ENCODE measurements at regions not wholly inside any gene's neighbourhood (a gene's known extent, or its start where the extent isn't known, plus 50 kb on each side); places are given as distances from the start of the nearest gene placed in this dataset.
A peak's percentile ranks its signal among the peaks of the same experiment; 100 is the strongest.

GRCh38 chr11:131122448-131122847 lies 206.2 kb upstream of the SNX19 start:
- DNase-seq = no peak

DNA sequence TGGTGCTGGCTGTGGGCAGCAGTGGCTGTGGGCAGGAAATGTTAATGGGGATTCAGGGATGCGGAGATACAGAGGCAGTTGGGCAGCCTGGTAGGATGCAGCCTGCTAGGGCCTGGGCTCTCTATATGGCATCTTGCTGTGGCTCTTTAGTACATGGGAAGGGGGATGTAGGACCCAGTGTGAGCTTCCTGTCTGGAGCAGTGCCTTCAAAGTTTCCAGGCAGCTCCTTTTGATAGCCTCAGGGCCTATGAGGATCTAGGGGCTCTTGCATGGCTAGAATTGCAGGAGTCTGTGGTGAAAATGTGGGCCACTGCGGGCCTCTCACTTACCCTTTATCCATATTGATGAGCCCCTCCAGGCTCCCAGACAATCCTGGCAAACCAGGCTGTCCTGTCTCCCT lies 213.2 kb upstream of the SNX19 start:
- no peak for DNase-seq

- no peak for DNase-seq
Measured at GRCh38 chr11:131135611-131136010, 219.3 kb upstream of the SNX19 start.

- DNase-seq = no peak
Measured at GRCh38 chr11:131136486-131136885, 220.2 kb upstream of the SNX19 start.

- no peak for DNase-seq
Measured at GRCh38 chr11:131137046-131137445, 220.8 kb upstream of the SNX19 start.

- no peak for DNase-seq
Measured at GRCh38 chr11:131138731-131139130, 222.5 kb upstream of the SNX19 start.

GRCh38 chr11:131145791-131146190 lies 224.6 kb upstream of the NTM start:
- DNase-seq = no peak

DNA sequence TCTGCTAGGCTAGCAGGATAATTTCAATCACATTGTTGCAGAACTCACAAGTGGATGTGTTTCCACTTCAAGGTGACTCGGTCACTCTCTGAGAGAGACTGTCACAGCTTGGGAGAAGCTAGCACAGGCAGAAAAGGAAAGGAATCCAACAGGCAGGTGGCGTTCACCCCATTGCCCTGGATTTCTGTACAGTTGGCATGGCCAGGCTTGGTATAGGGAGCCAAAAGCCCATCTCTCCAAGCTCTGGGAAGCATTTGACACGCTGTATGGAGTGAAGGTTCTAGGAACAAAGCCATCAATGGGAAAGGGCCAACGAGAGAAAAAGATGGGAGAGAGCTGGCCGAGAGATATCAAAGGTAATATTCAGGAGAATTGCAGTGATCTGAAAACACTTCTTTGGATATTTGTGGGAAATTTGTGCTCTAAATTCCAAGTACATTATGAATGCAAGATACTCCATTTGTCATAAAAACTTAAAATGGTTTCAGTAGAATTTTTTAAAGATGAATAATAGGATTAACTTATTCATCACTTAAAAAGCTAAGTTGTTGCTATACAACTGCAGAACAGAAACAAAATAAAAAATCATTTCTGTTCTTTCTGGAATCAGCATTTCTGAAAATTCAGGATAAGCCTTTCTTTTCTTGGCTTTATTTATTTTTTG lies 223.5 kb upstream of the NTM start:
- DNase-seq = no peak

GRCh38 chr11:131154351-131154750 lies 216.1 kb upstream of the NTM start:
- DNase-seq = no peak

- DNase-seq = no peak
Measured at GRCh38 chr11:131157678-131158077, 212.7 kb upstream of the NTM start.

DNA sequence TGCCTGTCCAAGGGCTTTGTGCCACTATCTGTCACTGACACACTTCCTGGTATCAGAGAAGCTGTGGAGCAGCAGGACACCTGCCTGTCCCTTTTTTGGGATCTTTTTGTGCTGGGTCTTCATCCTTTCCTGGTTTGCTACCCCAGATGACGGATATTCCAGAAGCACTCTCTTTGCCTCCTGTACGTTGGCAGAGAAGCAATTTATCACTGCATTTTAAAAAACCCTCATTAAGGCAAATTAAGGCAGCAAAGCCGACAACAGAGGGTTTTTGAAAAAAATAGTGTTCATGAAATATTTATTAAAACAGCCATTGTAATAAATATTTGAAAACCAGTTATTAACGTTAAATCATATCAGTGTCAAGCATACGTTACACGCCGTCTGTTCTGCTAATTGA lies 209.6 kb upstream of the NTM start:
- no peak for DNase-seq

DNA sequence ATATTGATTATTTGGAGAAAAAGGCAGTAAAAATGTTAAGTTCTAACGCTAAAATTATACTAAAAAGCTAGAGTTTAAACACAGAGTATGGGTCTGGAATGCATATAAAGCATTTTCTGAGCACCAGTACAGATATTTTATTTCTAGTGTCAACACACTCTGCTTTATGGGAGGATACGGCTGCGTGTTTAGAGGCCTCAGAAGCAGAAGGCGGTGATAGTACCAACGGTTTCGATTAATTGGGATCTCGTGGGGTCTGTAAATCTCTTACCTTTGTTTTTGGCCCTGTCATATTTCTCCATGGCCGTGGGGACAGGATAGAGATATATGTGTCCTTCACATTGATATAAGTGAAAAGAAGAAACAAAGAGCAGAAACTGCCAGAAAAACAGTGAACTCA lies 206.8 kb upstream of the NTM start:
- DNase-seq = no peak

DNA sequence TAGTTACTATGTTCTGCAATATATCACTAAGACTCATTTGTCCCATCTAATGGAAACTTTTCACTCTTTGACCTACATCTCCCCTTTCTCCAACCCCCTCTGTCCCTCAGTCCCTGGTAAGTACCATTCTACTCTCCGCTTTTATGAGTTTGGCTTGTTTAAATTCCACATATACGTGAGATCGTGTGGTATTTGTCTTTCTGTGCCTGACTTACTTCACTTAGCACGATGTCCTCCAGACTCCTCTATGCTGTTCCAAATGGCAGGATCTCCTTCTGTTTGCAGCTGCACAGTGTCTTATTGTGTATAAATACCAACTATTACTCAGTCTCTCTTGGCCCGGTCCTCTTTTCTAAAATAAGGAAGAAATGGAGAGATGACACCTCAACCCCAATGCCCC lies 205.4 kb upstream of the NTM start:
- DNase-seq = no peak

DNA sequence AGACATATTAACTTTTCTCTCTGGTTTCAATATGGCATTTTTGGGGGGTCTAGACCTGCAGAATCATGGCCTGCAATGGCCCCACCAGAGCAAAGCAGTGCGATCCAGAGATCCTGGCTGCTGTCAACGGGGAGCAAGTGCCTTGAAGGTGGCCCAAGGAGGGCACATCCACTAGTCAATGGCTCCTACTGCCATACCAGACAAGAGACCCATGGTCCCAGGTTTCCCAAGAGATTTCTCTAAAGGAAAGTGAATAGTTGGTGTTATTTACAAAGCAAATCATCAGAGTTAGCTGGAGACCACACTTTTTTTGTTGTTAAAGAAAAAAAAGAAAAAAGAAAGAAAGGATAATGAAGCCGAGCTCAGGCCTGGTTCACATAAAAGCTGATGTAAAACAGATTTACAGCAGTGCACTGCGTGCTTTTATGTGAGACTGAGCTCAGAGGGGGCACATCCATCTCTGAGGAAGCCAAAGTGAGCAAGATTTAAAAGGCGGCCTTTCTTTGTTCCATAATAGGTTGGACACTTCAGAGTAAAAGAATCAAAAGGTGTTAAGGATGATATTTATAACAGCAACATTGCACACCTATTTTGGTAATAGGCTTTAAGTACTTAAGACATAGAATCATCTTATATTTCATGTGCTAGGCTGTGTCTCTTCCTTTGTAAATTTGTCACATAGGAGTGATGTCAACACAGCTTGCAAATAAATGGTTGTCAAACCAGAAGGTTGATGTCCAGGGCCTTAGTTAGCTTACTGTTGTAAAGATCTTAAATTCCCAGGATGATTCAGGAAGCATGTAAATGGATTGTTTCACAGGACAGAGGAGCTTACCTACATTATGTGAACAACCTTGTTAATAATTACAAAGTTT lies 201.3 kb upstream of the NTM start:
- DNase-seq = no peak

DNA sequence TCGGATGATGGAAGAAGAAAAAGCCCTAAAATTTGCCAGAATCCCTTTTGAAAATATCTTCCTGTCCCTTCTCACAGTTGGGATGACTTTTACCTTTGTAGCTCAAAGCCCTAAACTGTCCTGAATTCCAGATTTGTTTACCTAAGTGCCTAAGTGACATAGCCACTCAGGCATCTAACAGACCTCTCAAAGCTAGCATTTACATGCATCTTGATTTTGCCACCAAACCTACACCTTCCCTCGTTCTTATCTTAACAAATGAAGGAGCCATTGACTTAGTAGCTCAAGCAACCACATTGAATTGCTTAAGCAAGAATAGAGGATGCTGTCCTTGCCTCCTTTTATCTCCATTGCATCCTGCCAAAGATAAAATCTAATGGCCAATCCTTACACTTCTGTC lies 198.4 kb upstream of the NTM start:
- no peak for DNase-seq

DNA sequence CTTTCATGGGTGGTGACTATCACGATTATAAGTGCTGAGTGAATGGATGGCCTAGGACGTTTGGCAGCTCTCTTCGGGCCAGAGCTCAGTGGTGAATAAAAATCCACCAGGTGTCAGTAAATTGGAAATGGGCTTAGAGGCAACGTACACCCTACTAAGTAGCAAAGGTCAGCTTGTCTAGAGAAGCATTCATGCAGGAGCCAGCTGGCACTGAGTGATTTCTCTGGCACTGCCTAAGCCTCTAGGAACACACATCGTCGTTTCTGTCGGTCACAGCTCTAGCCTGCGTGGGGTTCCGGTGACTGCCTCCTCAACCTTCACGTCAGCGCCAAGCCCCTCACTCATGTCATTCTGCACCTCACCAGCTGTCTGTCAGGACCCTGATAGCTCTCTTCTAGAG lies 192.4 kb upstream of the NTM start:
- DNase-seq = no peak

DNA sequence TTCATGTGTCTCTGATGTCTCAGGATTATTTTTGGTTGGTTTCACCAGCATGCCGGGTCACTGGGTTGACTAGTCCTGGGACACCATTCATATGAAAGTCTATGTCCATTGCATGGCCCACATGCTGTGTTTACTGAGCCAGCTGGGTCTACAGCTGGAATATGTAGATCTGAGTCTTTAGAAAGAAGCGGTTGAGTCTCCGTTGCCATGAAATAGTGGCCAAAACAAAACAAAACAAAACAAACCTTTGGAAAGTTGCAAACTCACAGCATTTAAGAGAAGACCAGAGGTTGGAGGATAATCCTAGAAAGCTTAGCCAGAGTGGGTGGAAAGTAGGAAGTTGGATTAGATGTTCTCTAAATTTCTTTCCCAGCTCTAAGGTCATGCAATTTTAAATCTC lies 191.8 kb upstream of the NTM start:
- no peak for DNase-seq

- DNase-seq = no peak
Measured at GRCh38 chr11:131179836-131180235, 190.6 kb upstream of the NTM start.

GRCh38 chr11:131185915-131186314 lies 184.5 kb upstream of the NTM start:
- DNase-seq = no peak

DNA sequence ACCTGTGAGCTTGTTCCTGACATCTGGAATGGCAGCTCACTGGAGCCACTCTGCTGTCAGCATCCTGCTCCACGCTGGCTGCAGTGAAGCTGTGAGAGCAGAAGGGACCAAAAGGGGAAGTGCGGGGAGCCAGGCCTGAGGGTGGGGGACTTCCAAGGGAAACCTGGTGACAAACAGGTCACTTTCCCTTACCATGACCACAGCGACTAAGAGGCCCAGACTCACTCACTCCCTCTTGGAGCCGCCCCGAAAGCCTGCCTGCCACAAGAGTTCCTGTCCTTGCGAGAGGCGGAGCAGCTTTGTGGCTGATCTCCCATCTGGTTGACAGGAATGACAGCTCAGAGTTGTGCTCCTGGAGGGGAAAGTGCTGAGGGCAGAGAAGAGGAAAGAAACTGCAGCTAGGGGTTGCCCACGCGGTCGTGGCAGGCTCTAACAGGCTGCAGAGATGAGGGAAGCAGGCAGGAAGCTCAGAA lies 183.8 kb upstream of the NTM start:
- peak; percentile 20 for DNase-seq

- DNase-seq = no peak
Measured at GRCh38 chr11:131190446-131190845, 180.0 kb upstream of the NTM start.

DNA sequence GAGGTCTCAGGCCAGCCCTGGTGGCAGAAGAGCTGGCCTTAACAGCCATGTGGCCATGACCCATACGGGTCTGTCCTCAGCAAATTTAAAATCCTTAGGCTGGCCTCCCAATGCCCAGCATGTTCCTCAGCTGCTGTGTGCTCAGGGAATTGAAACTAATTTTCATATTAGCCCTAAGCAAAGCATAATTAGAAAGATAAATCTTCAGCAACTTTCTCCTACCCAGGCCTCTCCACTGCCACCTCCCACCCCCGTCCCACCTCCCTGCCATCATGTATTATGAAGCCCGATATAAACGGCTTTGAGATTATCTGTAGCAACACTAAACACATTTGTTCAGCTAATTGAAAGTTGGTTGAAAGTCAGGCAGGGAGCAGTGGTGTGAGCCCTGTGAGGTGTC lies 178.8 kb upstream of the NTM start:
- no peak for DNase-seq

- DNase-seq = no peak
Measured at GRCh38 chr11:131192628-131193027, 177.8 kb upstream of the NTM start.

DNA sequence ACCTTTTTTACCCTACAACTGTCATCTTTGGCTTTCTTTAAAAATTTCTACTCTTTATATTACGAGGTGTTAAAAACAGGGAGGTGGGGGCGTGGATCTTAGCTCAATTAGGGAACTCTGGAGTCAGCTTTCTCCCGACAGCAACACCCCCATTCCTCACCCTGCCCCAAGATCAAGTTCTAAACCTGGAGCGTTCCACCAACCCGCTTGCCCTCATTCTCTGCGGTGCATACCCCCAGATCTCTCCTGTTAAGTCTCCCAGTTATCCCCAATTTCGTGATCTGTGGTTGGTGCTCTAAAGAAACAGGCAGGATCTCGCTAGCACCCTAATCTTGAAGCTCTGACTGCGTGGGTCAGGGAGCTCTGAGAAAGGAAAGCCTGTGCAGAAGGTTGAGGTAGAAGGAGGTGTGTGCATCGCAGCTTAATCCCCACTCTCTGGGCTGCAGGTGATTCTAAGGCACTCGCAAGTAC lies 177.3 kb upstream of the NTM start:
- no peak for DNase-seq
